ENCODE measurements at regions not wholly inside any gene's neighbourhood (a gene's known extent, or its start where the extent isn't known, plus 50 kb on each side); places are given as distances from the start of the nearest gene placed in this dataset.

- TF ChIP-seq CTCF (IDR thresholded peaks at IDR 0.05) (no peak), POLR2AphosphoS5 (IDR thresholded peaks at IDR 0.05) (no peak)
Measured at GRCh38 chr20:55394592-55394991, 610.7 kb downstream of the CBLN4 start.

All from prostate gland (tissue), 2 donors.